Sigmoid colon (tissue), 4 donors: ENCODE measurements at regions not wholly inside any gene's neighbourhood (a gene's known extent, or its start where the extent isn't known, plus 50 kb on each side); places are given as distances from the start of the nearest gene placed in this dataset.

Source experiments
- CTCF ChIP-seq, 4 experiments: fragments of 450-650 bp in 3 of 4; fragments of 200-600 bp in 1 of 4; IDR thresholded peaks; one replicate each; pipeline ENCODE4 v1.5.1; 2016 to 2019; ENCODE audit warnings: antibody characterized with exemption in 4 of 4, mild to moderate bottlenecking in 3 of 4, moderate library complexity in 2 of 4
- POLR2A ChIP-seq, 2 donors: fragments of 450-650 bp; IDR thresholded peaks; one replicate each; pipeline ENCODE4 v1.6.1; 2016; ENCODE audit warnings: antibody characterized with exemption in 2 of 2, mild to moderate bottlenecking in 2 of 2, moderate library complexity in 2 of 2
- POLR2AphosphoS5 ChIP-seq, 4 donors: sonication (generic); formaldehyde crosslinking; IDR thresholded peaks; one replicate each; pipeline ENCODE4 v1.6.1; 2017; ENCODE audit warnings: antibody characterized with exemption in 4 of 4

GRCh38 chr7:114073701-114074100 is 154.9 kb upstream of the PPP1R3A start:
- TF ChIP-seq CTCF (IDR thresholded peaks at IDR 0.05) (no peak), POLR2A (IDR thresholded peaks at IDR 0.05) (no peak), POLR2AphosphoS5 (IDR thresholded peaks at IDR 0.05) (no peak)
